HG03095 (cell line): ENCODE measurements at regions not wholly inside any gene's neighbourhood (a gene's known extent, or its start where the extent isn't known, plus 50 kb on each side); places are given as distances from the start of the nearest gene placed in this dataset.
"Not testable (repeated sequence)": the region's sequence is repeated elsewhere in the genome, so short reads cannot be mapped to it uniquely, and the experiment has no call there.

Experiments used
- ATAC-seq: cut with Tn5 transposase; IDR thresholded peaks from one replicate; pipeline ENCODE4 v1.9.1; 2021; ENCODE audit warnings: moderate library complexity; ENCODE audit not compliant: unreplicated experiment

DNA sequence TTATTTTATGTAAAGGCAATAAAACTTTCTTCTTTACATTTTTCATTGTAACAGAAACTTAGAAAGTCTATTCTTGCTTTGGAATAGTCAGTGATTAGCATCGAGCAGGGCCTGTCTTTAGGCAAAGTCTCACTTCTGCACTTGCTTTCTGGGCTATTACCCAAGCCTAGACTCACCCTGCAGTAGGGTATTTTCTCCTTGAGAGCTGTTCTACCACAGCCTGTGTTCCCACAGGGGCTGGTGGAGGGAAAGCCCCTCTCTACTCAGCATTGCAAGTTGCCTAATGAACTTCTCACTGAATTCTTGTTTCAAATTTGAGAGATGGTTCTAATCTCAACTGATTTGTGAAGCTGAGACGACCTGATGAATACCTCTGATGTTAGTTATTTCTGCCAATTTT, 111.7 kb upstream of the KLHL14 start:
- ATAC-seq, result peak; percentile 90

DNA sequence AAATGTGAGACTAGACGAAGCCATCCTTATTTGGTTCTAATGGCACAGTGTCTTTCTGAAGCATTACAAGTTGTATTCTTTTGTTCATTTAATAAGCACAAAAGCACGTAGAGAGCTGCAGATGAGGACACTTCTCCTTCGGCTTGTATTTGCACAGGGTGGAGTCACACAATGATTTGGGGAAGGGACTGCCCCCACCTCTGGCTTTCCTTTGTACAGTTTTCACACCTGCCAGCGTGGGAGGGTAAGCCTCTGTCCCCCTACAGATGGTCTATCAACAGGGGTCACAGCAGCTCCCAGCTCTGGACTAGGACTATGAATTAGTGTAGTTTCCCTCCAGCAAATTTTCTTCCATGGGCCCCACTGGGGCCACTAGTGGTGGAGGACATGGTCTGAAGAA, 108.2 kb upstream of the KLHL14 start:
- ATAC-seq, result no peak

DNA sequence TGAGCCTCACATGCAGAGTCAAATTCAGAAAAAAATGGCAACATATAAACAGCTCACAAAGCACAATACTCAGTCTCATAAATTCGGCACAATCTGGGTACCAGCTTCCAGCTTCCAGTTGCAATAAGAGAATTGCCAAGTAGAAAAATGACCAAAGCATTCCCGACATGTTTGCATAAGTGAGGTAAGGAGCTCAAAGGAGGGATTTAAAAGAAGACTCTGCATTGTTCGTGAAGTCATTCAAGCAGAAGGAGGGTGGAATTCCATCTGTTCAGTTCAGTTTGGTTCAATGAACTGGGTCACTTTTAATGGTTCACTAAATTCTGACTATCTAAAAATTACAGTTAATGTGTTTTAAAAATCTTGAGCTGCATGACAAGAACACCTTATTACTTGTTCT, 106.7 kb upstream of the KLHL14 start:
- ATAC-seq, result no peak

DNA sequence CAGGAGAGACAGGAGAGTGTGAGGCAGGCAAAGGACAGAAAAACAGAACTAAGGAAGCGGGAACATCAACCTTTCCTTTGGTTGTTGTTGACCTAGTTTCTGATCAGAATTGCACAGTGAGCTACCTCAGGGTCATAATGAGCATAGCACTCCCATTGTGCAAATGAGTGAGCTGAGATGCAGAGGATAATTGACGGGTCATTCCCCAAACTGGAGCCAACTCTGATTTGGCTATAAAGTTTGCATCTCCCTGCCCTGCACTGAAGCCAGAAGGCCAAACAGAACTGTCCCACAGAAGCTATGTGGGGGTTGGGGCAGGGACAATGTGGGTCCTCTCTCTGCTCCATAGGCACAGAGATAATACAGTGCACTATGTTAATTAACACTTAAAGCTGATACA, 105.6 kb upstream of the KLHL14 start:
- no peak for ATAC-seq

DNA sequence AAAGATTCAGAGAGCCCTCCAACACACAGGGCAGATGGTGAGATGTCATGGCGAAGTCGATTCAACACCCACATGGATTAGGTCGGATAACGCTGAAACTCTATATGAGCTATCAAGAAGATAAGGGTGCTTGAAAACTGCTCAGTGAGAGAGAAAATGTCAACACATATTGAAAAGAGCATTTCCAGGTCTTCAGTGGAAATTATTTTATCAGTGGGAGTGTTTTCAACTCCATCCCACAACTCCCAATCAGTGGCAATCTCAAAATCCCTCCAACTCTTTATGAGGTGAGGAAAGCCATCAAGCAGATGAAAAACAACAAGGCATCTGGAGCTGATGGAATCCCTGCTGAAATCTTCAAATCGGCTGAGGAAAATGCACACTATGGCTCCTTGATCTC, 104.5 kb upstream of the KLHL14 start:
- no peak for ATAC-seq

DNA sequence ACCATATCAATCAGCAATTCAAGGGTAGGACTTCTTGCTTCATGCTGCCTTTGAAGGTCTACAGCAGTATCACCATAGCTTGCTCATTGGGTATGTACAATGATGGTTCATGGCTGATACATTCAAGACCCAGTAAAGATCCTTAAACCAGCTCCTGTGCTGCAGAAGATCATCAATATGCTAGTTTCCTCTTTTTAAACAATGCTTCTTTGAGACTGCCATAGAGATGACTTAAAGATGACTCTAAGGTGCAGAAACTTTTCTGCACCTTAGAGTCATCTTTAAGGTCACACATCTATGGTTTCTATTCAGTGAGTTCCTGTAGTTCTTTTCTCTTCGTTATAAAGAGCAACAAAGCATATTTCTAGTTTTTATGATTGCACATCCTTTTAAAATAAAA, 102.8 kb upstream of the KLHL14 start:
- ATAC-seq, result no peak

DNA sequence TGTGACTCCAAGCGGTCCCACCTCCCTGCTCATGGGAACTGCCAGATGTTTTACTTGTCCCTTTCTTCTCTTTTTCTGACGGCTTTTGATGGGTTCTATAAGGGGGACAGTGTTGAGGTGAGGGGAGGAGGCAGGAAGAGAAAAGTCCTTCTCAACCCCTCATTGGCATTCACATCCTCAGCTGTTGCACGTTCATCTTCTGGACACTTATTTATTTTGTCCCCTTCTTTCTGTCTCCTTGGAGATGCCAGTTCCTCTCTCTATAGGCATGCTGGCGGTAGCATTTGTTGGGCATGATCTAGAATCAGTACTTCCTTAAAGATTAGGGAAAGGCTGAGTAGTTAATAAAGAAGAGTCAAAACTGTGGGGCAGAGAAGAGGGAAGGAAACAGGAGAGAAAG, 99.0 kb upstream of the KLHL14 start:
- ATAC-seq, result no peak

DNA sequence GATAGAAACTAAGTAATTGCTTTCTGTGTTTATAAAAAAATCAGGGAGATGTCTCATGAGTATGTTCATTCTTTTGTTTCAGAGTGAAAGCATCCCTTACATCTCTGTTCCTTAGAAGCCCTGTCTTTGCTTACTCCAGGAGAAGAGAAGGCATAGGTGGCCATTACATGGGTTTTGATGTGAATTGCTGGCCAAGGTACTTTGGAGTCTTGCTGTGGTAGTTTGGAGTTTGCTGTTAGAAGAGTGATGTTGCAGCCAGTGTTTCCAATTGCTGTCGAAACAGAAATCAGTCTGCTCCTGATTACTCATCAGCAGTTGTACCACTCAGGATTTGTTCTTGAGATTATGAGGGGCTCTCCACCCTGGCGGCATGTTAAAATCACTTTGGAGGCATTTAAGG, 97.8 kb upstream of the KLHL14 start:
- ATAC-seq, result no peak

DNA sequence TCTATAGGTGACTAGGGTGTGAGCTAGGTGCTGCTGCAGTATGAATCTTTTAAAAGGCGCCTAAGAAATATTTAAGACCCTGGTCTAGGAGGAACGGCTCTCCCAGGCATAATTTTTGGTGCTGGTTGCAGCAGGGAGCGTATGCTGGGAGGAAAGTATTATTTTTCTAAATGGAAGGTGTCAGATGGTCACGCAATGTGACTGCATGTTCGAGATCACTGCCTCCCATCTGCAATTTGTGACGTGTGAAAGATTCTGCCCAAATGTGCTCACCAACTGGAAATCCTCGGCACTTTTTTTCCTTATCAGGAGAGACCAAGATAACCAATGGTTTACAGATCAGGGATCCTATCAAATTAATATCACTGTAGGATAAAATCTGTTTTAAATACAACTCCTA, 95.6 kb upstream of the KLHL14 start:
- ATAC-seq, result no peak

DNA sequence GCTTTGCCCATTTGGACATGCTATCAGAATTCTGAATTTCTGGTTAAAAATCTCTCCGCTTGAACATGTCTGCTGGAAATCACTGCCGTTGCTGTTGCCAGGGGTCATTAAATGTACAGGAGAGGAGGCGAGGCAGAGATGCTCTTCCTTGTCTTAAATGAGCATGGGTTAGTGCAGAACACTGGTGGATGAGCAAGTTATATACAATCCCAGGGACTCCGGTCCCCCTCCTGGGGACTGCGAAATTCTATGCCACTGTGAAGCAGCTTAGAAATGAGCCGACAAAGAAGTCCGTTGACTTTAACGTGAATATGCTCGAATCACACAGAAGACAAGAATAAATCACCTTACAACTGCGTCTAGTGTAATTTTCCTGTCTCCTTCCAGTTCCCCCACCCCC, 95.1 kb upstream of the KLHL14 start:
- ATAC-seq, result no peak

DNA sequence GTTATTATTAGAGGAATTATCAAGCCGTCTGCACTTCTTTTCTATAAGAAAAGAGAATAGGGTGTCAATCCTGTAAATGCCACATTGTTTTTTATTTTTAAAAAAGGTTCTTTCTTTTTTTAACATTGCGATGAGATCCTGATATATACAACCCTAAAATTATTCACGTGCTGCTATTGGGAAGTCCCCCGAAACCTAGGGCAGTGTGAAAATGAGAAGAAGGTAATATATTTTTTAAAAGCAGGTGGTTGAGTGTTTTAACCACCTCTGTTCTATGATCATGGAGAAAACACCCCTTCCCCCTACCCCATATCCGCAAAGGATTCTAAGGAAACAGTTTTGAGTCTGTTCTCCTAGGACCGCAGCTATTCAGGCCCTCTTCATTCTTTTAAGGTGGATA, 94.5 kb upstream of the KLHL14 start:
- no peak for ATAC-seq

DNA sequence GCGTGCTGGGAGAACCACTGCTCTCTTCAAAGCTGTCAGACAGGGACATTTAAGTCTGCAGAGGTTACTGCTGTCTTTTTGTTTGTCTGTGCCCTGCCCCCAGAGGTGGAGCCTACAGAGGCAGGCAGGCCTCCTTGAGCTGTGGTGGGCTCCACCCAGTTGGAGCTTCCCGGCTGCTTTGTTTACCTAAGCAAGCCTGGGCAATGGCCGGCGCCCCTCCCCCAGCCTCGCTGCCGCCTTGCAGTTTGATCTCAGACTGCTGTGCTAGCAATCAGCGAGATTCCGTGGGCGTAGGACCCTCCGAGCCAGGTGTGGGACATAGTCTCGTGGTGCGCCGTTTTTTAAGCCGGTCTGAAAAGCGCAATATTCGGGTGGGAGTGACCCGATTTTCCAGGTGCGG, 89.2 kb upstream of the KLHL14 start:
- not testable (repeated sequence) for ATAC-seq

DNA sequence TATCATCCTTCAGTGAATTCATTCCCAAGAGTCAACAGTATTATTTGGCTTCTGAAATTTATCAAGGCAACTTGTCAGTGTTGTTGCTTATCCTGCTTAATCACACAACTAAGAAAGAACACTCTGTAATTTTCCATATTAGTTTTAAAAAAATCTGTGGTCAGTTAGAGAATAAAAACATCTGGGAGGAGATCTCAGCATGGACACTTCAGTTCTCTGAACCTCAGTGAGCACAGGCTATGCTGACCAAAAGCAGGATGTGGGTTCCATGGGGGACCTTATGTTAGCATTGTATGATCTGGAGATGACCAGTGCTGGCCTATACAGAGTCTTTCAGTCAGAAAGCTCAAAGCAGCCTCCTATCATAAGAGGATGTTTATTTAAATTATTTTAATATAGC, 79.1 kb upstream of the KLHL14 start:
- ATAC-seq, result no peak

DNA sequence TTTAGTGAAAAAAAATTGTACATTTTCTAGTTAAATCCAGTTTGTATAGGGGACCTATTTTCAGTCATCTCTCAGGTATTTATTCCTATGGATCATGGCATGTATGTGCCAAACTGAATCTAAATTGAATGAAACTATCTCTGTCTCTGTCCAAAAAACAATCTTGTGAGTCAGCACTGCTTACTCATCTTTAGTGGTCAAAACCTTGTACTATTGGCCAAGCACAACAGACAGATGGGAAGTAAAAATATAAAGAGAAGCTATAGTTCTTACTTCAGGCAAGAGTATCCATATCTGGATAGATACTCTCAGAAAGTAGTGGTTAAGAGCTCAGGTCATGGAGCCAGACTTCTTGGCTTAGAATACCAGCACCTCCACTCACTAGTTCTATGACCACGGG, 76.0 kb upstream of the KLHL14 start:
- ATAC-seq, result no peak

DNA sequence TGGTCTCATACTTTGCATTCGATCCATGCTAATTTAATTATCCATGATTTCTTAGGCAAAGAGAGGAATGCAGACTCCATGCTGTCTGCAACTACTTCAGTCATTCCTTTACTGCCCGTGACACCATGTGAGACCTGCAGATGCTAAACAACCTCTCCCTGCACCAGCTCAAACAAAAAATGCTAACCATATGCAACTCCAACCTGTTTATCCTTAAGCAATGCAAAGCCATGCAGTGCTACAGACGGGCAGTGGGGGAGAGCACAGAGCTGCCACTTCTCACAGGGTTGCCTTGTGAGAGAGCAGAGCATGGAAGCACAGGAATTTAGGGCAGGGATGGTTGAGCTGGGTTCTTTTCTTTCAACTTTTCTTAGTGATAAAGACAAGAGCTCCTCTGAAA, 74.9 kb upstream of the KLHL14 start:
- no peak for ATAC-seq

DNA sequence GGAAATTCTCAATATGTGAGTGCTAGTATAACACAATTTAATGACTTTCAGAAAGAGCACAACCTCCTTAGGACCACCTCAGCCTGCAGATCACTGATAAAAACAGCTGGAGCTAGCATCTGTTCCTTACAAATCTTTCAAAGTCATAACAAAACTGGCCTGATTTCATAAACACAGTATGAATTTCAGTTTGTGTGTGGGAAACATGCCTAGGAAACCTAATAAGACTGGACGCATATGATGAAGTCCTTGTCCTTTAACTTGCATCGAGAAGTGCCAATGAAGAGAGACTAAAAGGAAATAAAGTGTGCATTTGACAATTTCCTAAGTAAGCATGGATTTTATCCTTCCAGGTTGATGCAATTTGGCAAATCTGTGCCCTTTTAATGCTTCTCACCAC, 74.1 kb upstream of the KLHL14 start:
- ATAC-seq, result no peak

DNA sequence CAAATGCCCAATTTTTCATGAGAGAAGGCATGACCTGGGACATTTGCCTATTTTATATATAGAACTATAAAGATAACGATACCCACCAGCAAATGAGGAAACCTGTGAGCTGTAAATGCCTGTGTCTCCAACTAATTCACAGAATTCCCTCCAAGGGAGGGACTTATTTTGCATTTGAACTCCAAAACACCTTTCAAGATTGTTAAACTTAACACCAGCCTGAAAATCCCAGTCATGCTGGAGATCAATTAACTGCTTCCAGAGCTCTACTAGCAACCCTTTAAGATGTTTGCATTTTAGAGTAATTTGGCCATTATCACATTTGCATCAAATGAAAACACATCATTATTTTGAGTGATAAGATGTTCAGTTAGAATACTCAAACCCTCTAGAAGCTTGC, 68.1 kb upstream of the KLHL14 start:
- no peak for ATAC-seq

DNA sequence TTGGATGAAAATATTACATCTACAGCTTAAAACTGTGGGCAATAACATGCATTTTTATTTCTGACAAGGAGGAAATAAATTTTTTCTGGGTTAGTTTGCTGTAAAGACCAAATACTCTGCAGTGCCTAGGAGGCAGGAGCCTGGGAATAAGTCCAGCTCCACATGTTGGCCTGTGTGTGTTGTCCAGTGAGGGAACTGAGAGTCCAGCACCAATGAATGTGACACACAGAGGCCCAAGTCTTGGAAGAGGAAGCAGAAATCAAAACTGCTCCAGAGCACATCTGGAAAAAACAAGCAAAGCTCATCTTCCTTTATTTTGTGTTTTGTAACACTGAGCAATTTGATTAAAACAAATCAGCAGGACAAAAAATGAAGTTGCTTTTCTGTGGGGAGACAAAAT, 63.1 kb upstream of the KLHL14 start:
- no peak for ATAC-seq

DNA sequence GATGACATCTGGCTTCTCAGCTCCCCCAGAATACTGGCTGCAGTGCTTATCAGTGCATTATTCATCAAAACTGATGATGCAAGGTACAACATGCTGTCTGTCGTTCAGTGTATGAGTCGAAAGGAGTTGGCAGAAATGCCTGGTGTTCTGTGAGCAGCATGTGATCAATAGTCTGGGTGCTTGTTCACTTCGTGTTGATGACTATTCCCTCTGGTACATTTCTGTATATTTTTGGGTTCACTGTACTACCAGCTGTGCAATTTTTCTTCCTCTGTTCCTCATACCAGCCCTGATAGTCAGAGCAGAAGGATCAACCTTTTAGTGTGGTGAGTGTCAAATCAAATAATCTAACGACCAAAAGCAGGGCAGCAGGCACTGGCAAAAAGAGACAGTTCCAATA, 59.0 kb upstream of the KLHL14 start:
- ATAC-seq, result no peak

DNA sequence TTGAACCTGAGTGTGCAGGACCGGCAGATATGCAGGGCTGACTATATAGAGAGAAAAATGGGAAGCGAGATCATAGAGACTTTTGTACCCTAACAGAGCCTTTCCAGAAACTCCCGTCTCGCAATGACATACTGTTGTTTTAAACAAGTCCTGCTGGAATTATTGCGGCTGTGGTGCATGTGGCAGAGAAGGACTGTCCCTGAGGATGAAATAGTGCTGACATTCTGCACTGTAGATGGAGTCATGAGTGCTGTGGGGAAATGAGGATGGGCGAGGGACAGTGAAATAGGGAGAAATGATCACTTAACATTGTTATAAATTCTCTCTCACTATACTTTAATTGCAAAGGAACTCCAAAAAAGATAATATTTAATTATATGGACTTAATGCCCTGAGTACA, 50.4 kb upstream of the KLHL14 start:
- ATAC-seq, result no peak
